Epithelial cell of esophagus (primary cell): ENCODE measurements at regions not wholly inside any gene's neighbourhood (a gene's known extent, or its start where the extent isn't known, plus 50 kb on each side); places are given as distances from the start of the nearest gene placed in this dataset.
"Not testable (repeated sequence)": the region's sequence is repeated elsewhere in the genome, so short reads cannot be mapped to it uniquely, and the experiment has no call there.

Experiments
- DNase-seq: peaks from one replicate; pipeline ENCODE4 v3.0.0; 2010; ENCODE audit warnings: low read depth
- H3K4me3 ChIP-seq: 2 replicates; pipeline ENCODE4 v1.5.1; 2011; ENCODE audit warnings: mild to moderate bottlenecking, low read length, control low read depth
- CTCF ChIP-seq: IDR thresholded peaks from 2 replicates; pipeline ENCODE4 v1.5.1; 2011; ENCODE audit warnings: low read depth, mild to moderate bottlenecking, low read length, control low read depth, inconsistent platforms; ENCODE audit not compliant: insufficient read depth; ENCODE audit errors: missing control alignments

DNA sequence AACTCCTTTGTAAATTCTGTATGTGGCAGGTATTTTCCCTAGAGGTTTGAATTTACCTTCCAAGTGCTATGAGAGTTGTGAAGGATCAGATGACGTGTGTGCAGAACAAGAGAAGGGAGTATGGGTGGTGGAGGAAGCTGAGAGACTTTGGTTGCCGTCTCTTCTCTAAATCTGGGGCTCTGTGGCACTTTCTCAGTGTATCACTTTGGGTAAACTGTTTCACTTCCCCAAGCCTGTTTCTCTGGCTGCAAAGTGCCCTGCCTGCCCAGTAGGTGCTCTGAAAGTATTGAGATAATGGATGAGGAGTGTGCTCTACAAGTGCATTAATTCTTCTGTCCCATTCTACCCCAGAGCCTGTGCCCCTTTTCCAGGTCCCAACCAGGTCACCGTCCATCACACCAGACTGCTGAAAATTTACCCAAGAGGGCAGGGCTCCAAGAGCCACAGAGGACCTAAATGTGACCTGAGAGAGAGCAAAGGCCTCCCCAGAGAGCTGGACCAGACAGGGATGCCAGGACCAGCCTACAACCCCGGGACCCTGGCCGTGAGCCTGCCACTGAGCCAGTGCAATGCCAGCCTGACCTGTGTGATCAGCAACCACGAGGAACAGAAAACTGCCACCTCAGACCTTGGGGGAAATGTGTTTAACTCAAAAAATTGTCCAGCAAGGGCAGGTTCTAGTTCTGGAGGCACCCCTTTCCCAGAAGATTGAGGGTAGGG lies 131.6 kb upstream of the ETV3 start:
- no peak for TF ChIP-seq CTCF
- DNase-seq, result no peak
- H3K4me3 ChIP-seq, result no peak overlapping the region

GRCh38 chr1:157262891-157263290 lies 124.7 kb upstream of the ETV3 start:
- H3K4me3 ChIP-seq, result no peak overlapping the region
- no peak for DNase-seq
- TF ChIP-seq CTCF, result no peak

GRCh38 chr1:157262422-157262821 lies 124.2 kb upstream of the ETV3 start:
- TF ChIP-seq CTCF, result no peak
- H3K4me3 ChIP-seq, result no peak overlapping the region
- no peak for DNase-seq

DNA sequence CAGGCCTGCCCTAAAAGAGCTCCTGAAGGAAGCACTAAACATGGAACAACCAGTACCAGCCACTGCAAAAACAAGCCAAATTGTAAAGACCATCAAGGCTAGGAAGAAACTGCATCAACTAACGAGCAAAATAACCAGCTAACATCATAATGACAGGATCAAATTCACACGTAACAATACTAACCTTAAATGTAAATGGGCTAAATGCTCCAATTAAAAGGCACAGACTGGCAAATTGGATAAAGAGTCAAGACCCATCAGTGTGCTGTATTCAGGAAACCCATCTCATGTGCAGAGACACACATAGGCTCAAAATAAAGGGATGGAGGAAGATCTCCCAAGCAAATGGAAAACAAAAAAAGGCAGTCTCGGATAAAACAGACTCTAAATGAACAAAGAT lies 117.7 kb upstream of the ETV3 start:
- H3K4me3 ChIP-seq, DNase-seq: not testable (repeated sequence)

DNA sequence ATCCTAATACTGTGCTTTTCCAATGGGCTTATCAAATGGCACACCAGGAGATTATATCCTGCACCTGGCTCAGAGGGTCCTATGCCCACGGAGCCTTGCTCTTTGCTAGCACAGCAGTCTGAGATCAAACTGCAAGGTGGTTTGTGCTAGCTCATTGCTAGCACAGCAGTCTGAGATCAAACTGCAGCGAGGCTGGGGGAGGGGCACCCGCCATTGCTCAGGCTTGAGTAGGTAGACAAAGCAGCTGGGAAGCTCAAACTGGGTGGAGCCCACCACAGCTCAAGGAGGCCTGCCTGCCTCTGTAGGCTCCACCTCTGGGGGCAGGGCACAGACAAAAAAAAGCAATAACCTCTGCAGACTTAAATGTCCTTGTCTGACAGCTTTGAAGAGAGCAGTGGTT lies 116.0 kb upstream of the ETV3 start:
- not testable (repeated sequence) for DNase-seq, H3K4me3 ChIP-seq

DNA sequence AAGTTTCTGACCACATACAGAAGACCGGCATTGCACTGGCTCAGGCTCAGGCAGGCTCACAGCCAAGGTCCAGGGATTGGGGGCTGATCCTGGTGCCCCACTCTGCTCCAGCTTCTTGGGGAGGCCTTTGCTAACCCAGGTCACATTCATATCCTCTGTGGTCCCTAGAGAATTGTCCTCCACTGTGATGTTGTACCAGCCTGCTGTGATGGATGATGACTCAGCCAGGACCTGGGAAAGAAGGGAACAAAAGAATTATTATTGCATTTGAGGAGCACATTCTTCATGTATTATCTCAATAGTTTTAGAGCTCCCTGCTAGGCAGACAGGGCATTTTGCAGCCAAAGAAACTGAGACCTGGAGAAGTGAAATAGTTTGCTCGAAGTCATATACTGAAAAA lies 114.3 kb upstream of the ETV3 start:
- H3K4me3 ChIP-seq, result no peak overlapping the region
- no peak for DNase-seq
- TF ChIP-seq CTCF, result no peak

- no peak for DNase-seq
- no peak for TF ChIP-seq CTCF
- no peak overlapping the region for H3K4me3 ChIP-seq
Observed at GRCh38 chr1:157249739-157250138, 111.5 kb upstream of the ETV3 start.

GRCh38 chr1:157249326-157249725 lies 111.1 kb upstream of the ETV3 start:
- no peak for TF ChIP-seq CTCF
- DNase-seq, result peak; percentile 43
- H3K4me3 ChIP-seq, result no peak overlapping the region

DNA sequence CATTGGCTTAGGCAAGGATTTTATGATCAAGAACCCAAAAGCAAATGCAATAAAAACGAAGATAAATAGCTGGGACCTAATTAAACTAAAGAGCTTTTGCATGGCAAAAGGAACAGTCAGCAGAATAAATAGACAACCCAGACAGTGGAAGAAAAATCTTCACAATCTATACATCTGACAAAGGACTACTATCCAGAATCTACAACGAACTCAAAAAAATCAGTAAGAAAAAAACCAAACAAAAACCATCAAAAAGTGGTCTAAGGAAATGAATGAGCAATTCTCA lies 109.5 kb upstream of the ETV3 start:
- H3K4me3 ChIP-seq, DNase-seq: not testable (repeated sequence)
